ENCODE measurements at regions not wholly inside any gene's neighbourhood (a gene's known extent, or its start where the extent isn't known, plus 50 kb on each side); places are given as distances from the start of the nearest gene placed in this dataset.
"Not testable (repeated sequence)": the region's sequence is repeated elsewhere in the genome, so short reads cannot be mapped to it uniquely, and the experiment has no call there.

GRCh38 chr13:64078025-64078424, 2662.4 kb upstream of the PCDH20 start:
- no peak overlapping the region for H3K4me2 ChIP-seq (ENCODE audit: low read length)
- no peak overlapping the region for H3K9ac ChIP-seq (ENCODE audit: low read length)
- no peak overlapping the region for H4K5ac ChIP-seq (ENCODE audit: low read length)
- H3K56ac ChIP-seq (ENCODE audit: low read length) = no peak overlapping the region
- no peak overlapping the region for H2AK5ac ChIP-seq (ENCODE audit: low read length)
- WGBS (ENCODE audit: extremely low coverage, insufficient coverage, low lambda C conversion rate) = no CpG with 5 or more reads among the region's 6 CpGs
- H3K18ac ChIP-seq (ENCODE audit: low read length) = no peak overlapping the region
- H3K79me2 ChIP-seq (ENCODE audit: control insufficient read depth, insufficient read depth, low read length) = no peaks in the 10 kb centered on the region
- no peaks in the 10 kb centered on the region for H3K36me3 ChIP-seq (ENCODE audit: control insufficient read depth, insufficient read depth, low read length)
- H2BK5ac ChIP-seq (ENCODE audit: low read length) = no peak overlapping the region
- H4K8ac ChIP-seq (ENCODE audit: low read depth, low read length) = no peak overlapping the region
- H2BK15ac ChIP-seq (replicated peaks; ENCODE audit: low read depth) = no peak overlapping the region
- H2BK120ac ChIP-seq (ENCODE audit: low read depth, low read length) = no peak overlapping the region
- no peak overlapping the region for H3K23ac ChIP-seq (ENCODE audit: low read length)
- H3K27me3 ChIP-seq (ENCODE audit: insufficient read depth, low read length, poor library complexity) = no peaks in the 10 kb centered on the region
- no peaks in the 10 kb centered on the region for H3K79me1 ChIP-seq (ENCODE audit: low read length)
- no peak overlapping the region for H3K27ac ChIP-seq (ENCODE audit: low read depth, low read length)
- DNase-seq = no peak
- no peaks in the 10 kb centered on the region for H3K4me1 ChIP-seq (ENCODE audit: control insufficient read depth, low read depth, low read length)
- no peak overlapping the region for H3K4me3 ChIP-seq (ENCODE audit: low read length)
- no peak overlapping the region for H3K4ac ChIP-seq (ENCODE audit: low read depth, low read length)

GRCh38 chr13:64077132-64077835, 2661.6 kb upstream of the PCDH20 start:
- no CpG with 5 or more reads among the region's 36 CpGs for WGBS (ENCODE audit: extremely low coverage, insufficient coverage, low lambda C conversion rate)

GRCh38 chr13:64075543-64076271, 2660.1 kb upstream of the PCDH20 start:
- H3K9ac ChIP-seq (ENCODE audit: low read length) = no peak overlapping the region
- no peak overlapping the region for H3K56ac ChIP-seq (ENCODE audit: low read length)
- no peak overlapping the region for H2BK120ac ChIP-seq (ENCODE audit: low read depth, low read length)
- no peak overlapping the region for H3K4me3 ChIP-seq (ENCODE audit: low read length)
- no CpG with 5 or more reads among the region's 14 CpGs for WGBS (ENCODE audit: extremely low coverage, insufficient coverage, low lambda C conversion rate)
- H3K23ac ChIP-seq (ENCODE audit: low read length) = no peak overlapping the region
- H3K4me2 ChIP-seq (ENCODE audit: low read length) = no peak overlapping the region
- no peak overlapping the region for H3K27ac ChIP-seq (ENCODE audit: low read depth, low read length)
- H3K79me2 ChIP-seq (ENCODE audit: control insufficient read depth, insufficient read depth, low read length) = no peaks in the 10 kb centered on the region
- no peak overlapping the region for H2BK5ac ChIP-seq (ENCODE audit: low read length)
- H3K18ac ChIP-seq (ENCODE audit: low read length) = no peak overlapping the region
- H2AK5ac ChIP-seq (ENCODE audit: low read length) = no peak overlapping the region
- H3K27me3 ChIP-seq (ENCODE audit: insufficient read depth, low read length, poor library complexity) = no peaks in the 10 kb centered on the region
- no peak overlapping the region for H4K5ac ChIP-seq (ENCODE audit: low read length)
- no peaks in the 10 kb centered on the region for H3K4me1 ChIP-seq (ENCODE audit: control insufficient read depth, low read depth, low read length)
- H3K4ac ChIP-seq (ENCODE audit: low read depth, low read length) = no peak overlapping the region
- H3K79me1 ChIP-seq (ENCODE audit: low read length) = no peaks in the 10 kb centered on the region
- H2BK15ac ChIP-seq (replicated peaks; ENCODE audit: low read depth) = no peak overlapping the region
- DNase-seq = no peak
- no peaks in the 10 kb centered on the region for H3K36me3 ChIP-seq (ENCODE audit: control insufficient read depth, insufficient read depth, low read length)
- H4K8ac ChIP-seq (ENCODE audit: low read depth, low read length) = no peak overlapping the region

More at GRCh38 chr13:64077132-64077835, 2661.6 kb upstream of the PCDH20 start:
- not testable (repeated sequence) for H3K4me2 ChIP-seq (ENCODE audit: low read length); DNase-seq; H2BK5ac ChIP-seq (ENCODE audit: low read length); H3K36me3 ChIP-seq (ENCODE audit: control insufficient read depth, insufficient read depth, low read length); H2BK15ac ChIP-seq (replicated peaks; ENCODE audit: low read depth); H4K8ac ChIP-seq (ENCODE audit: low read depth, low read length); H3K79me1 ChIP-seq (ENCODE audit: low read length); H3K18ac ChIP-seq (ENCODE audit: low read length); H3K4ac ChIP-seq (ENCODE audit: low read depth, low read length); H3K23ac ChIP-seq (ENCODE audit: low read length); H2BK120ac ChIP-seq (ENCODE audit: low read depth, low read length); H3K79me2 ChIP-seq (ENCODE audit: control insufficient read depth, insufficient read depth, low read length); H3K9ac ChIP-seq (ENCODE audit: low read length); H3K27ac ChIP-seq (ENCODE audit: low read depth, low read length); H2AK5ac ChIP-seq (ENCODE audit: low read length); H3K4me1 ChIP-seq (ENCODE audit: control insufficient read depth, low read depth, low read length); H3K4me3 ChIP-seq (ENCODE audit: low read length); H3K27me3 ChIP-seq (ENCODE audit: insufficient read depth, low read length, poor library complexity); H4K5ac ChIP-seq (ENCODE audit: low read length); H3K56ac ChIP-seq (ENCODE audit: low read length)

GRCh38 chr13:64074971-64075474, 2659.4 kb upstream of the PCDH20 start:
- Histone ChIP-seq H3K4ac (ENCODE audit: low read depth, low read length) (no peak overlapping the region), H3K56ac (ENCODE audit: low read length) (no peak overlapping the region), H3K4me1 (ENCODE audit: control insufficient read depth, low read depth, low read length) (no peaks in the 10 kb centered on the region), H3K36me3 (ENCODE audit: control insufficient read depth, insufficient read depth, low read length) (no peaks in the 10 kb centered on the region), H3K27ac (ENCODE audit: low read depth, low read length) (no peak overlapping the region), H3K4me2 (ENCODE audit: low read length) (no peak overlapping the region), H3K27me3 (ENCODE audit: insufficient read depth, low read length, poor library complexity) (no peaks in the 10 kb centered on the region), H4K5ac (ENCODE audit: low read length) (no peak overlapping the region), H3K4me3 (ENCODE audit: low read length) (no peak overlapping the region), H3K79me1 (ENCODE audit: low read length) (no peaks in the 10 kb centered on the region), H2AK5ac (ENCODE audit: low read length) (no peak overlapping the region), H2BK15ac (replicated peaks; ENCODE audit: low read depth) (no peak overlapping the region), H3K23ac (ENCODE audit: low read length) (no peak overlapping the region), H3K18ac (ENCODE audit: low read length) (no peak overlapping the region), H2BK5ac (ENCODE audit: low read length) (no peak overlapping the region), H4K8ac (ENCODE audit: low read depth, low read length) (no peak overlapping the region), H3K79me2 (ENCODE audit: control insufficient read depth, insufficient read depth, low read length) (no peaks in the 10 kb centered on the region), H3K9ac (ENCODE audit: low read length) (no peak overlapping the region), H2BK120ac (ENCODE audit: low read depth, low read length) (no peak overlapping the region)
- WGBS (ENCODE audit: extremely low coverage, insufficient coverage, low lambda C conversion rate) = no CpG with 5 or more reads among the region's 12 CpGs
- no peak for DNase-seq

- Histone ChIP-seq H2AK5ac (ENCODE audit: low read length) (no peak overlapping the region), H4K5ac (ENCODE audit: low read length) (no peak overlapping the region), H3K27ac (ENCODE audit: low read depth, low read length) (no peak overlapping the region), H2BK120ac (ENCODE audit: low read depth, low read length) (no peak overlapping the region), H3K36me3 (ENCODE audit: control insufficient read depth, insufficient read depth, low read length) (no peaks in the 10 kb centered on the region), H2BK5ac (ENCODE audit: low read length) (no peak overlapping the region), H3K27me3 (ENCODE audit: insufficient read depth, low read length, poor library complexity) (no peaks in the 10 kb centered on the region), H3K4ac (ENCODE audit: low read depth, low read length) (no peak overlapping the region), H4K8ac (ENCODE audit: low read depth, low read length) (no peak overlapping the region), H3K4me3 (ENCODE audit: low read length) (no peak overlapping the region), H3K18ac (ENCODE audit: low read length) (no peak overlapping the region), H3K9ac (ENCODE audit: low read length) (no peak overlapping the region), H3K56ac (ENCODE audit: low read length) (no peak overlapping the region), H3K4me1 (ENCODE audit: control insufficient read depth, low read depth, low read length) (no peaks in the 10 kb centered on the region), H3K79me2 (ENCODE audit: control insufficient read depth, insufficient read depth, low read length) (no peaks in the 10 kb centered on the region), H3K23ac (ENCODE audit: low read length) (no peak overlapping the region), H3K4me2 (ENCODE audit: low read length) (no peak overlapping the region), H3K79me1 (ENCODE audit: low read length) (no peaks in the 10 kb centered on the region), H2BK15ac (replicated peaks; ENCODE audit: low read depth) (no peak overlapping the region)
- DNase-seq = no peak
Observed at GRCh38 chr13:64073203-64073602, 2657.6 kb upstream of the PCDH20 start.
